HG02885 (cell line): ENCODE measurements at regions not wholly inside any gene's neighbourhood (a gene's known extent, or its start where the extent isn't known, plus 50 kb on each side); places are given as distances from the start of the nearest gene placed in this dataset.
A peak's percentile ranks its signal among the peaks of the same experiment; 100 is the strongest.
"Not testable (repeated sequence)": the region's sequence is repeated elsewhere in the genome, so short reads cannot be mapped to it uniquely, and the experiment has no call there.

Experiments
- ATAC-seq: cut with Tn5 transposase; IDR thresholded peaks from one replicate; pipeline ENCODE4 v1.9.1; 2021; ENCODE audit warnings: mild to moderate bottlenecking; ENCODE audit not compliant: unreplicated experiment, poor library complexity

DNA sequence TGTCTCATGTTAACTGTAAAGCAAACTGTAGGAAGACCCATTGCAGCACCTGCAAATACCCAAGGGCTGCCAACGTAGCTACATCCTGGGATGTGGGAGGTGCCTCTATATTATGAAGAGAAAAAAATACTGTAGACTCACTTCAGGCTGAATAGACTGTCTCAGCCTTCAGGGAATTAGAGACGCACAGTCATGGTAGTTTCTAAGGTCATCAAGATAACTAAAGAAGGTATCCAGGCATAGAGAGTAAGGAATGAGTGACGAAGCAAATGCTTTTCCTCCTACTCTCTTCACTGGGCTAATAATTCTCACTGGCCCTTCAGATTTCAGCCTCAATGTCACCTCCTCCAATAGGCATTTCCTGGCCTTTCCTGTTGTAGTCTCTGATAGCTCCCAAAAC lies 121.6 kb upstream of the ECI2 start:
- no peak for ATAC-seq

GRCh38 chr6:4253604-4254231 lies 118.3 kb upstream of the ECI2 start:
- ATAC-seq: no peak

DNA sequence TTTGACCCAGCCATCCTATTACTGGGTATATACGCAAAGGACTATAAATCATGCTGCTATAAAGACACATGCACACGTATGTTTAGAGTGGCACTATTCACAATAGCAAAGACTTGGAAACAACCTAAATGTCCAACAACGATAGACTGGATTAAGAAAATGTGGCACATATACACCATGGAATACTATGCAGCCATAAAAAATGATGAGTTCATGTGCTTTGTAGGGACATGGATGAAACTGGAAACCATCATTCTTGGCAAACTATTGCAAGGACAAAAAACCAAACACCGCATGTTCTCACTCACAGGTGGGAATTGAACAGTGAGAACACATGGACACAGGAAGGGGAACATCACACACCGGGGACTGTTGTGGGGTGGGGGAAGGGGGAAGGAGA lies 117.1 kb upstream of the ECI2 start:
- ATAC-seq: not testable (repeated sequence)

GRCh38 chr6:4250645-4251044 lies 115.3 kb upstream of the ECI2 start:
- no peak for ATAC-seq

- ATAC-seq: not testable (repeated sequence)
These were observed 108.5 kb upstream of the ECI2 start for GRCh38 chr6:4243832-4244231.

DNA sequence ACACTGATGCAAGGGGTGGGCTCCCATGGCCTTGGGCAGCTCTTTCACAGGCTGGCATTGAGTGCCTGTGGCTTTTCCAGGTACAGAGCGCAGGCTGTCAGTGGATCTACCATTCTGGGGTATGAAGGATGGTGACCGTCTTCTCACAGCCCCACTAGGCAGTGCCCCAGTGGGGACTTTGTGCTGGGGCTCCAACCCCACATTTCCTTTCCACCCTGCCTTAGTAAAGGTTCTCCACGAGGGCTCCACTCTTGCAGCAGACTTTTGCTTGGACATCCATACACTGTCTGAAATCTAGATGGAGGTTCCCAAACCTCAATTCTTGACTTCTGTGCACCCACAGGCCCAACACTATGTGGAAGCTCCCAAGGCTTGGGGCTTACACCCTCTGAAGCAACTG lies 107.9 kb upstream of the ECI2 start:
- no peak for ATAC-seq

GRCh38 chr6:4242601-4243000 lies 107.2 kb upstream of the ECI2 start:
- ATAC-seq: no peak

- no peak for ATAC-seq
These were observed 104.8 kb upstream of the ECI2 start for GRCh38 chr6:4240148-4240547.

DNA sequence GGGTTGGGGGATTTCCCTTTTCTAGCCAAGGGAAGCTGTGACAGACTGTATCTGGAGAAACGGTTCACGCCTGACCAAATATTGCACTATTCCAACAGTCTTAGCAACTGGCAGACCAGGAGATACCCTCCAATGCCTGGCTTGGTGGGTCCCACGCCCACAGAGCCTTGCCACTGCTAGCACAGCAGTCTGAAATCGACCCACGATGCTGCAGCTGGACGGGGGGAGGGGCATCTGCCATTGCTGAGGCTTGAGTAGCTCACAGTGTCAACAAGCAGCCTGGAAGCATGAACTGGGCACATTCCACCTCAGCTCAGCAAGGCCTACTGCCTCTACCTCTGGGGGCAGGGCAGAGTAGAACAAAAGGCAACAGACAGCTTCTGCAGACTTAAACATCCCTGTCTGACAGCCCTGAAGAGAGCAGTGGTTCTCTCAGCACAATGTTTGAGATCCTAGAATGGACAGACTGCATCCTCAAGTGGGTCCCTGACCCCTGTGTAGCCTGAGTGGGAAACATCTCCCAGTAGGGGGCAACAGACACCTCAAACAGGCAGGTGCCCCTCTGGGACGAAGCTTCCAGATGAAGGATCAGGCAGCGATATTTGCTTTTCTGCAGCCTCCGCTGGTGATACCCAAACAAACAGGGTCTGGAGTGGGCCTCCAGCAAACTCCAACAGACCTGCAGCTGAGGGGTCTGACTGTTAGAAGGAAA lies 89.9 kb upstream of the ECI2 start:
- no peak for ATAC-seq

- ATAC-seq: no peak
These were observed 88.9 kb upstream of the ECI2 start for GRCh38 chr6:4224067-4224978.

DNA sequence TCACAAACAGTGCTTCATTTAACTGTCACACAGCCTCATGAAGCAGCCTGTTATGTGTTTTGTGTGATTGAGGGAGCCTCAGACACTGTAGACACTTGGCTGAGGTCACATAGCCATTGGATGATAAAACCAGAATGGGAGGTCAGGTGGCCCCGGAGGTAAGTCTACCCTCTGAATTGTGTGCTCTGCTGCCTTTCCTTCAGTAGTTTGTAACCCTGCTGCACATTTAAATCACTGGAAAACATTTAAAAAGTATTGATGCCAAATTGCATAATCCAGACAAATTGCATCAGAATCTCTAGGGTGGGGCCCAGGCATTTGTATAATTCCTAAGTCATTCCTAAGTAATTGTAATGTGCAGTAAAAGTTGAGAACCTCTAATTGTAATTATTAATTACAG lies 85.2 kb upstream of the ECI2 start:
- no peak for ATAC-seq

DNA sequence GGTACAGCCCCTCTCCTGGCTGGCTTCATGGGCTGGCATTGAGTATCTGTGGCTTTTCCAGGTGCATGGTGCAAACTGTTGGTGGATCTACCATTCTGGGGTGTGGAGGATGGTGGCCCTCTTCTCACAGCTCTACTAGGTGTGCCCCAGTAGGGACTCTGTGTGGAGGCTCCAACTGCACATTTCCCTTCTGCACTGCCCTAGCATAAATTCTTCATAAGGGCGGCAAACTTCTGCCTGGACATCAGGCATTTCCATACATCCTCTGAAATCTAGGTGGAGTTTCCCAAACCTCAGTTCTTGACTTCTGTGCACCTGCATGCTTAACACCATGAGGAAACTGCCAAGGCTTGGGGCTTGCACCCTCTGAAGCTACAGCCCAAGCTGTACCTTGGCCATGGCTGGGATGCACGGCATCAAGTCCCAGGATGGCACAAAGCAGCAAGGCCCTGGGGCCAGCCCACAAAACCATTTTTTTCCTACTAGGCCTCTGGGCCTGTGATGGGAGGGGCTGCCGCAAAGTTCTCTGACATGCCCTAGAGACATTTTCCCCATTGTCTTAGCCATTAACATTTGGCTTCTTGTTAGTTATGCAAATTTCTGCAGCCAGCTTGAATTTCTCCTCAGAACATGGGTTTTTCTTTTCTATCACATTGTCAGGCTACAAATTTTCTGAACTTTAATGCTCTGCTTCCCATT lies 83.4 kb upstream of the ECI2 start:
- ATAC-seq: not testable (repeated sequence)

GRCh38 chr6:4212588-4212987 lies 77.2 kb upstream of the ECI2 start:
- ATAC-seq: no peak

DNA sequence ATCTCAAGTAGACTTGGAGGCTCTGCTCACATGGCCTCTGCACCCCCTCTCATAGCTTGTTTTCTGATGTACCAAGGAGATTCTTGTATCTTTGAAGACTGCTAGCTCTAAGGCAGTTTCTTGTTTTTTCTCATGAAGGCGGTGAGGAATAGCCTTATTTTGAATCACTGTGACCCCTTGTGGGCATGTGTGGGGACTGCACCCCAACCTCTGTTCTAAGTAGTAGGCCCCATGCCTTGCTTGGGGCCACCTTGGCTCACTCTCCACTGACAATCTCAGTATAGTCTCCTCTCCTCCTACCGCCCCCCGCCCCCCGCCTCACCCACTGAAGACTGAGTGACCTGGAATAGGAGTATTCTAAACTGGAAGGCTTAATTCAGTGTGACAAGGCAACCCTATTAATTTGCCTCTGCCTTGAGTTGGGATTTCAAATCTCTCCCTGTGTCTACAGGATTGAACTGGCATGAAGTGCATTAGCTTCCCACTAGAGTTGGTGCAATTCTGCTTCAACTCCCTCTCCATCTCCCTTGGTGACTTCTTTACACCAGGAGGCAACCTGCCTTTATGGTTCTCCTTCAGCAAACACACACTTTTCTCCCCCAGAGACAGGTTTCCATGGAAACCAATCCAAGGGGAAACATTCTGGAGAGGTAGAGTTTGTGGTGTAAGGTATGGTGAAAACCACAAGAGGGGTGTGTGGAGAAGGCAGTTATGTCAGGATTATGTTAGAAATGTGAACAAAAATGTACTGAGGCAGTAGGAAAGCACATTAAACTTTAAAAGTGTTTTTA lies 75.4 kb upstream of the ECI2 start:
- peak; percentile 81 for ATAC-seq

DNA sequence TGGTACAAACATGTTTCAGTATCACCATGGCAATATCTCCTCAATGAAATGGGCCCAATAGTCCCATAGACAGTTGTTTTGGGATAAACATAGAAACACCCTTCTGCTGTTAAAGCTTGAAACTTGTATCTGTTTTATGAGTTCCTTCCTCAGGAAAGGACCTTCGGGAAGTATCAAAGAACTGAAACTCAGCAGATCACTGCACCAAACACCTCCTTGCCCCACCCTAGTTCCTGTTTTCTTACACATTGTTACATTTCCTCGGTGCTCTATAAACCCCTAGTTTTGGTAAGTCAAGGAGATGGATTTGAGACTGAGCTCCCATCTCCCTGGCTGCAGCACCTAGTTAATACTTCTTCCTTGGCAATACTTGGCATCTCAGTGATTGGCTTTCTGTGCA lies 73.8 kb upstream of the ECI2 start:
- ATAC-seq: no peak

- ATAC-seq: no peak
These were observed 72.8 kb upstream of the ECI2 start for GRCh38 chr6:4208158-4208557.

DNA sequence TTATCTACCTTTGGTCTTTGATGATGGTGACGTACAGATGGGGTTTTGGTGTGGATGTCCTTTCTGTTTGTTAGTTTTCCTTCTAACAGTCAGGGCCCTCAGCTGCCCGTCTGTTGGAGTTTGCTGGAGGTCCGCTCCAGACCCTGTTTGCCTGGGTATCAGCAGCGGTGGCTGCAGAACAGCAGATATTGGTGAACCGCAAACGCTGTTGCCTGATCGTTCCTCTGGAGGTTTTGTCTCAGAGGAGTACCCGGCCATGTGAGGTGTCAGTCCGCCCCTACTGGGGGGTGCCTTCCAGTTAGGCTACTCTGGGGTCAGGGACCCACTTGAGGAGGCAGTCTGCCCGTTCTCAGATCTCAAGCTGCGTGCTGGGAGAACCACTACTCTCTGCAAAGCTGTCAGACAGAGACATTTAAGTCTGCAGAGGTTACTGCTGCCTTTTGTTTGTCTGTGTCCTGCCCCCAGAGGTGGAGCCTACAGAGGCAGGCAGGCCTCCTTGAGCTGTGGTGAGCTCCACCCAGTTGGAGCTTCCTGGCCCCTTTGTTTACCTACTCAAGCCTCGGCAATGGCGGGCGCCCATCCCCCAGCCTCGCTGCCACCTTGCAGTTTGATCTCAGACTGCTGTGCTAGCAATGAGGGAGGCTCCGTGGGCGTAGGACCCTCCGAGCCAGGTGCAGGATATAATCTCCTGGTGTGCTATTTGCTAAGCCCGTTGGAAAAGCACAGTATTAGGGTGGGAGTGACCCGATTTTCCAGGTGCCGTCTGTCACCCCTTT lies 68.5 kb upstream of the ECI2 start:
- not testable (repeated sequence) for ATAC-seq

- no peak for ATAC-seq
These were observed 57.3 kb upstream of the ECI2 start for GRCh38 chr6:4192627-4193026.

- no peak for ATAC-seq
These were observed 56.8 kb upstream of the ECI2 start for GRCh38 chr6:4192173-4192572.
